ENCODE measurements at regions not wholly inside any gene's neighbourhood (a gene's known extent, or its start where the extent isn't known, plus 50 kb on each side); places are given as distances from the start of the nearest gene placed in this dataset.

DNA sequence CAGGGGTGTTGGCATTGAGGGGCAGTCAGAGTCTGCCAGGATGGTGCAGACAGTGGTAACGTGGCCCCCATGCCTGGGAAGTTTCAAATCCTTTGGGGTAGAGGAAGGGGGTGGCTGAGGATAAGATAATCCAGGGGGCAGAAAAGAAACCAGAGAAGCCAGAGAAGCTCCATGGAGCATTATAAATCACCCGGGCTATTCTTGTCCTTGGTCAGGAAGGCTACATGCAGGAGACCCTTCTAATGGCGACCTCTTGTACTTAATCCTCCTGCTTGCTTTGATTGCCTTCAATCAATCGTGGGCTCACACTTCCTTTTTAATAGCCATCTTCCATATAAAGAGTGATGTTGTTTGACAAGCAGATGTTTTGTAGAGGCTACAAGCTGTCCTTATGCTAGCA is 131.9 kb downstream of the MAF start (continued):
- TF ChIP-seq GABPA (IDR thresholded peaks at IDR 0.05 in 1 of 2, conservative IDR thresholded peaks at IDR 0.05 in 1 of 2) = no peak
- TF ChIP-seq, protein P1, sequence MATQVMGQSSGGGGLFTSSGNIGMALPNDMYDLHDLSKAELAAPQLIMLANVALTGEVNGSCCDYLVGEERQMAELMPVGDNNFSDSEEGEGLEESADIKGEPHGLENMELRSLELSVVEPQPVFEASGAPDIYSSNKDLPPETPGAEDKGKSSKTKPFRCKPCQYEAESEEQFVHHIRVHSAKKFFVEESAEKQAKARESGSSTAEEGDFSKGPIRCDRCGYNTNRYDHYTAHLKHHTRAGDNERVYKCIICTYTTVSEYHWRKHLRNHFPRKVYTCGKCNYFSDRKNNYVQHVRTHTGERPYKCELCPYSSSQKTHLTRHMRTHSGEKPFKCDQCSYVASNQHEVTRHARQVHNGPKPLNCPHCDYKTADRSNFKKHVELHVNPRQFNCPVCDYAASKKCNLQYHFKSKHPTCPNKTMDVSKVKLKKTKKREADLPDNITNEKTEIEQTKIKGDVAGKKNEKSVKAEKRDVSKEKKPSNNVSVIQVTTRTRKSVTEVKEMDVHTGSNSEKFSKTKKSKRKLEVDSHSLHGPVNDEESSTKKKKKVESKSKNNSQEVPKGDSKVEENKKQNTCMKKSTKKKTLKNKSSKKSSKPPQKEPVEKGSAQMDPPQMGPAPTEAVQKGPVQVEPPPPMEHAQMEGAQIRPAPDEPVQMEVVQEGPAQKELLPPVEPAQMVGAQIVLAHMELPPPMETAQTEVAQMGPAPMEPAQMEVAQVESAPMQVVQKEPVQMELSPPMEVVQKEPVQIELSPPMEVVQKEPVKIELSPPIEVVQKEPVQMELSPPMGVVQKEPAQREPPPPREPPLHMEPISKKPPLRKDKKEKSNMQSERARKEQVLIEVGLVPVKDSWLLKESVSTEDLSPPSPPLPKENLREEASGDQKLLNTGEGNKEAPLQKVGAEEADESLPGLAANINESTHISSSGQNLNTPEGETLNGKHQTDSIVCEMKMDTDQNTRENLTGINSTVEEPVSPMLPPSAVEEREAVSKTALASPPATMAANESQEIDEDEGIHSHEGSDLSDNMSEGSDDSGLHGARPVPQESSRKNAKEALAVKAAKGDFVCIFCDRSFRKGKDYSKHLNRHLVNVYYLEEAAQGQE (IDR thresholded peaks at IDR 0.05) = no peak

DNA sequence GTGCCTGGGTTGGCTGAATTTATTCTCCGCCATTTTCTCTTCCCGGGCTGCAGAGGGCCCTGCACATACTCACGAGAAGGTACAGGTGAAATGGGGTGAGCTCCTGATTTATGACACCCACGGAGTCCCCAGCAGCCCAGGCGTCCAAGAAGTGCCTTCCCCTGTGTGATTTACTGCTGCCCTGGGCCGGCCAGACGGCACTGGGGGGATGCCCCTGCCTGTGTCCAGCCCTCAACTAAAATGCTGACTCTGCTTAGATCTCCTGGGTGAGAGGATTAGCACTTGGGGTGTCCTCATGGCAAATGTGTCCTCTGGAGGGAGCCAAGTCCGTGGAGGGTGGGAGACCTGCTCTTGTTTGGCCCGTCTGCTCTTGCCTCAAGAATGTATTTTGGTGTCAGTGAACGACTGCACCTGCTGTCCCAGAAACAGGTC is 132.4 kb downstream of the MAF start:
- no peaks in the 10 kb centered on the region for H3K27me3 ChIP-seq (ENCODE audit: control insufficient read depth in 4 of 4, insufficient read depth in 4 of 4, low read length in 3 of 4)
- TF ChIP-seq RAD21 (IDR thresholded peaks at IDR 0.05) (no peak), TAF1 (conservative IDR thresholded peaks at IDR 0.05) (no peak), HNF4A (conservative IDR thresholded peaks at IDR 0.05) (no peak), RXRA (IDR thresholded peaks at IDR 0.05) (no peak), FOXA1 (IDR thresholded peaks at IDR 0.05) (no peak), YY1 (IDR thresholded peaks at IDR 0.05) (no peak)
- TF ChIP-seq, protein P2, sequence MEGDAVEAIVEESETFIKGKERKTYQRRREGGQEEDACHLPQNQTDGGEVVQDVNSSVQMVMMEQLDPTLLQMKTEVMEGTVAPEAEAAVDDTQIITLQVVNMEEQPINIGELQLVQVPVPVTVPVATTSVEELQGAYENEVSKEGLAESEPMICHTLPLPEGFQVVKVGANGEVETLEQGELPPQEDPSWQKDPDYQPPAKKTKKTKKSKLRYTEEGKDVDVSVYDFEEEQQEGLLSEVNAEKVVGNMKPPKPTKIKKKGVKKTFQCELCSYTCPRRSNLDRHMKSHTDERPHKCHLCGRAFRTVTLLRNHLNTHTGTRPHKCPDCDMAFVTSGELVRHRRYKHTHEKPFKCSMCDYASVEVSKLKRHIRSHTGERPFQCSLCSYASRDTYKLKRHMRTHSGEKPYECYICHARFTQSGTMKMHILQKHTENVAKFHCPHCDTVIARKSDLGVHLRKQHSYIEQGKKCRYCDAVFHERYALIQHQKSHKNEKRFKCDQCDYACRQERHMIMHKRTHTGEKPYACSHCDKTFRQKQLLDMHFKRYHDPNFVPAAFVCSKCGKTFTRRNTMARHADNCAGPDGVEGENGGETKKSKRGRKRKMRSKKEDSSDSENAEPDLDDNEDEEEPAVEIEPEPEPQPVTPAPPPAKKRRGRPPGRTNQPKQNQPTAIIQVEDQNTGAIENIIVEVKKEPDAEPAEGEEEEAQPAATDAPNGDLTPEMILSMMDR (IDR thresholded peaks at IDR 0.05; ENCODE audit: low read depth, low read length, missing input control) = no peak
- TF ChIP-seq, protein P3, sequence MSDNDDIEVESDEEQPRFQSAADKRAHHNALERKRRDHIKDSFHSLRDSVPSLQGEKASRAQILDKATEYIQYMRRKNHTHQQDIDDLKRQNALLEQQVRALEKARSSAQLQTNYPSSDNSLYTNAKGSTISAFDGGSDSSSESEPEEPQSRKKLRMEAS (IDR thresholded peaks at IDR 0.05) = no peak
- TF ChIP-seq, protein P4, sequence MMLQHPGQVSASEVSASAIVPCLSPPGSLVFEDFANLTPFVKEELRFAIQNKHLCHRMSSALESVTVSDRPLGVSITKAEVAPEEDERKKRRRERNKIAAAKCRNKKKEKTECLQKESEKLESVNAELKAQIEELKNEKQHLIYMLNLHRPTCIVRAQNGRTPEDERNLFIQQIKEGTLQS (IDR thresholded peaks at IDR 0.05) = no peak
- TF ChIP-seq, protein P1 (IDR thresholded peaks at IDR 0.05) = no peak
- no peak overlapping the region for H3K4me3 ChIP-seq (ENCODE audit: low read depth in 1 of 3, low read length in 3 of 3)
- no peaks in the 10 kb centered on the region for H3K9me3 ChIP-seq (ENCODE audit: control insufficient read depth in 4 of 4, low read length in 3 of 4)
- no peak for DNase-seq (ENCODE audit: low spot score)
- 89% methylated on average over 10 of the region's 10 CpGs for WGBS
- H3K9ac ChIP-seq (ENCODE audit: low read depth in 1 of 2, low read length in 2 of 2) = no peak overlapping the region
- no peak overlapping the region for H3K27ac ChIP-seq (ENCODE audit: low read depth in 1 of 2, low read length in 2 of 2)
- no peaks in the 10 kb centered on the region for H3K4me1 ChIP-seq (ENCODE audit: control insufficient read depth in 4 of 4, insufficient read depth in 4 of 4, low read length in 3 of 4)
- no peaks in the 10 kb centered on the region for H3K36me3 ChIP-seq (ENCODE audit: control insufficient read depth in 4 of 4, insufficient read depth in 3 of 4, low read depth in 1 of 4, low read length in 3 of 4)
